ENCODE measurements at regions not wholly inside any gene's neighbourhood (a gene's known extent, or its start where the extent isn't known, plus 50 kb on each side); places are given as distances from the start of the nearest gene placed in this dataset.
"Not testable (repeated sequence)": the region's sequence is repeated elsewhere in the genome, so short reads cannot be mapped to it uniquely, and the experiment has no call there.

- in situ Hi-C loops (cut with HindIII; ENCODE audit: low pct_unique_long_range_greater_than_20kb, low sequenced_read_pairs) = no loop called here
- DNase-seq (ENCODE audit: low read depth) = no peak
Measured at GRCh38 chr4:170198747-170199146, 109.0 kb upstream of the AADAT start.

- DNase-seq (ENCODE audit: low read depth); in situ Hi-C loops (cut with HindIII; ENCODE audit: low pct_unique_long_range_greater_than_20kb, low sequenced_read_pairs): not testable (repeated sequence)
Measured at GRCh38 chr4:170194794-170195193, 105.0 kb upstream of the AADAT start.

GRCh38 chr4:170193496-170193895, 103.7 kb upstream of the AADAT start:
- no peak for DNase-seq (ENCODE audit: low read depth)
- in situ Hi-C loops (cut with HindIII; ENCODE audit: low pct_unique_long_range_greater_than_20kb, low sequenced_read_pairs) = no loop called here

- in situ Hi-C loops (cut with HindIII; ENCODE audit: low pct_unique_long_range_greater_than_20kb, low sequenced_read_pairs) = no loop called here
- no peak for DNase-seq (ENCODE audit: low read depth)
Measured at GRCh38 chr4:170190265-170190664, 100.5 kb upstream of the AADAT start.

- DNase-seq (ENCODE audit: low read depth) = no peak
- in situ Hi-C loops (cut with HindIII; ENCODE audit: low pct_unique_long_range_greater_than_20kb, low sequenced_read_pairs) = no loop called here
Measured at GRCh38 chr4:170170861-170171260, 81.1 kb upstream of the AADAT start.

- in situ Hi-C loops (cut with HindIII; ENCODE audit: low pct_unique_long_range_greater_than_20kb, low sequenced_read_pairs) = no loop called here
- no peak for DNase-seq (ENCODE audit: low read depth)
Measured at GRCh38 chr4:170169699-170170098, 79.9 kb upstream of the AADAT start.

GRCh38 chr4:170167678-170168077, 77.9 kb upstream of the AADAT start:
- DNase-seq (ENCODE audit: low read depth) = no peak
- in situ Hi-C loops (cut with HindIII; ENCODE audit: low pct_unique_long_range_greater_than_20kb, low sequenced_read_pairs) = no loop called here

- in situ Hi-C loops (cut with HindIII; ENCODE audit: low pct_unique_long_range_greater_than_20kb, low sequenced_read_pairs); DNase-seq (ENCODE audit: low read depth): not testable (repeated sequence)
Measured at GRCh38 chr4:170166193-170166592, 76.4 kb upstream of the AADAT start.

GRCh38 chr4:170162416-170162815, 72.7 kb upstream of the AADAT start:
- in situ Hi-C loops (cut with HindIII; ENCODE audit: low pct_unique_long_range_greater_than_20kb, low sequenced_read_pairs) = no loop called here
- no peak for DNase-seq (ENCODE audit: low read depth)

- in situ Hi-C loops (cut with HindIII; ENCODE audit: low pct_unique_long_range_greater_than_20kb, low sequenced_read_pairs) = no loop called here
- DNase-seq (ENCODE audit: low read depth) = no peak
Measured at GRCh38 chr4:170157670-170158069, 67.9 kb upstream of the AADAT start.

- DNase-seq (ENCODE audit: low read depth) = no peak
- in situ Hi-C loops (cut with HindIII; ENCODE audit: low pct_unique_long_range_greater_than_20kb, low sequenced_read_pairs) = no loop called here
Measured at GRCh38 chr4:170145120-170145519, 55.4 kb upstream of the AADAT start.

- in situ Hi-C loops (cut with HindIII; ENCODE audit: low pct_unique_long_range_greater_than_20kb, low sequenced_read_pairs) = no loop called here
- DNase-seq (ENCODE audit: low read depth) = no peak
Measured at GRCh38 chr4:170139764-170140163, 50.0 kb upstream of the AADAT start.

All from Caki2 (cell line).